Upper lobe of left lung (tissue), 6 donors: ENCODE measurements at regions not wholly inside any gene's neighbourhood (a gene's known extent, or its start where the extent isn't known, plus 50 kb on each side); places are given as distances from the start of the nearest gene placed in this dataset.
A peak's percentile ranks its signal among the peaks of the same experiment; 100 is the strongest.

ENCODE experiments used
- ATAC-seq, 2 donors: fragments of 200-7000 bp; cut with Tn5 transposase; one replicate each; pipeline ENCODE4 v1.9.1; 2022; ENCODE audit warnings: mild to moderate bottlenecking in 2 of 2, moderate library complexity in 2 of 2; ENCODE audit not compliant: low FRiP score in 2 of 2
- DNase-seq, 2 donors: peaks; one replicate each; pipeline ENCODE4 v3.0.0-alpha.2; 2019 to 2020
- H3K27ac ChIP-seq, 4 donors: fragments of 200-600 bp; sonication (generic); one replicate each; pipeline ENCODE4 v1.5.1; 2016 to 2019
- H3K27me3 ChIP-seq, 4 donors: fragments of 200-600 bp; sonication (generic); one replicate each; pipeline ENCODE4 v1.5.1; 2017 to 2019
- H3K36me3 ChIP-seq, 4 donors: fragments of 200-600 bp; sonication (generic); one replicate each; pipeline ENCODE4 v1.5.1; 2016 to 2019
- H3K4me1 ChIP-seq, 4 donors: fragments of 200-600 bp; sonication (generic); one replicate each; pipeline ENCODE4 v1.5.1; 2018 to 2019
- H3K4me3 ChIP-seq, 4 donors: fragments of 200-600 bp; sonication (generic); one replicate each; pipeline ENCODE4 v1.5.1; 2017 to 2019; ENCODE audit warnings: mild to moderate bottlenecking in 2 of 4, moderate library complexity in 1 of 4
- H3K9me3 ChIP-seq, 4 donors: fragments of 200-600 bp; sonication (generic); one replicate each; pipeline ENCODE4 v1.5.1; 2018 to 2019
- EP300 ChIP-seq, 4 donors: sonication (generic); formaldehyde crosslinking; IDR thresholded peaks; one replicate each; pipeline ENCODE4 v1.5.1; 2017; ENCODE audit warnings: antibody characterized with exemption in 4 of 4, control low read depth in 2 of 4
- POLR2A ChIP-seq, 4 donors: fragments of 450-650 bp; IDR thresholded peaks; one replicate each; pipeline ENCODE4 v1.5.1; 2016 to 2017; ENCODE audit warnings: antibody characterized with exemption in 4 of 4, mild to moderate bottlenecking in 2 of 4
- POLR2AphosphoS5 ChIP-seq, 2 donors: sonication (generic); formaldehyde crosslinking; IDR thresholded peaks; one replicate each; pipeline ENCODE4 v1.5.1; 2017; ENCODE audit warnings: antibody characterized with exemption in 2 of 2
- WGBS, 2 donors: methylation state at CpG; one replicate each; pipeline ENCODE4 v1.1.5; 2017 to 2018; 5-methylcytosine and 5-hydroxymethylcytosine counted together
- TF ChIP-seq, protein P1 (sequence below), 6 experiments: fragments of 450-650 bp in 4 of 6; fragments of 200-600 bp in 2 of 6; sonication (generic) in 2 of 6; IDR thresholded peaks; one replicate each; pipeline ENCODE4 v1.5.1; 2016 to 2019; ENCODE audit warnings: antibody characterized with exemption in 6 of 6
- donor health status: DM: no; HTN: no; CAD: no; lungs with moderate emphysema.
- donor health status: DM: no; HTN: yes; CAD: no; lungs with severe emphysema.

DNA sequence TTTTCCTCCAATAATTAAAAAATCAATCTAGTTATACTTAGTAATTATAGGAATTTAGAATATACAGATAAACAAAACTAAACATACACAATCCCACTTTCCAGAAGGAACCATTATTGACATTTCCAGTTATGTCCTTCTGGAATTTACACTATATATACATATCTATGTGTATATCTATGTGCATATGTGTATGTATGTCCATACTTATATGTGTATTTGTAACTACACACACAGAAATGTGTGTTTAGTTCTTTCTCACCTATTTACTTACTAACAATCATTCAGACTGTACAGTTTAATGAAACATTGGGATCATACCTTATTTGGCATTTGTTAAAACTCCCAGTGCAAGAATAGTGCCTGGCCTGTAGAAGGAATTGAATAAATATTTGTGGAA, 126.4 kb downstream of the FHIP1A start:
- ATAC-seq (no peak), DNase-seq (no peak)
- TF ChIP-seq POLR2AphosphoS5 (IDR thresholded peaks at IDR 0.05) (no peak), POLR2A (IDR thresholded peaks at IDR 0.05) (no peak), EP300 (IDR thresholded peaks at IDR 0.05) (no peak)
- TF ChIP-seq, protein P1, sequence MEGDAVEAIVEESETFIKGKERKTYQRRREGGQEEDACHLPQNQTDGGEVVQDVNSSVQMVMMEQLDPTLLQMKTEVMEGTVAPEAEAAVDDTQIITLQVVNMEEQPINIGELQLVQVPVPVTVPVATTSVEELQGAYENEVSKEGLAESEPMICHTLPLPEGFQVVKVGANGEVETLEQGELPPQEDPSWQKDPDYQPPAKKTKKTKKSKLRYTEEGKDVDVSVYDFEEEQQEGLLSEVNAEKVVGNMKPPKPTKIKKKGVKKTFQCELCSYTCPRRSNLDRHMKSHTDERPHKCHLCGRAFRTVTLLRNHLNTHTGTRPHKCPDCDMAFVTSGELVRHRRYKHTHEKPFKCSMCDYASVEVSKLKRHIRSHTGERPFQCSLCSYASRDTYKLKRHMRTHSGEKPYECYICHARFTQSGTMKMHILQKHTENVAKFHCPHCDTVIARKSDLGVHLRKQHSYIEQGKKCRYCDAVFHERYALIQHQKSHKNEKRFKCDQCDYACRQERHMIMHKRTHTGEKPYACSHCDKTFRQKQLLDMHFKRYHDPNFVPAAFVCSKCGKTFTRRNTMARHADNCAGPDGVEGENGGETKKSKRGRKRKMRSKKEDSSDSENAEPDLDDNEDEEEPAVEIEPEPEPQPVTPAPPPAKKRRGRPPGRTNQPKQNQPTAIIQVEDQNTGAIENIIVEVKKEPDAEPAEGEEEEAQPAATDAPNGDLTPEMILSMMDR (IDR thresholded peaks at IDR 0.05) = no peak

DNA sequence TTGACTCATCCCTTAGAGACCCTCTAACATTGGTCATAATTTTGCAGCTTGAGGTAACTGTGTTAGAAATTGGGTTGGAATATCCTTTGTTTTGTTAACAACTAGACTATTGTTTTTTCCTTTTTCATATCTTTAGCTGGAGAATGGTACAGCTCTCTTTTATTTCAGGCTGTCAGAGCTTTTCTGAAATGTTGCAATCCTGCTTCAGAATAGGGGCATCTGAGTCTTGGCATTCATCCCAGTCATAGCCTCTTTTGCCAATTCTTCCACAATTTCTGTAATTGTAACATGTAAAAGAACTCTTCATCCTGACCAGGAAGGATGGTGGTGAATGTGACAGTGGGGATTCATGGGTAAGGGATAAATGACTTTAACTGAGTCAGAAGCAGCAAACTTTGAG, 128.7 kb downstream of the FHIP1A start:
- Histone ChIP-seq H3K4me1 (peaks cover 0 to 9% (median 2%) of the 10 kb centered on the region in 4 donors), H3K9me3 (no peaks in the 10 kb centered on the region), H3K27me3 (no peaks in the 10 kb centered on the region), H3K36me3 (no peaks in the 10 kb centered on the region), H3K27ac (no peak overlapping the region), H3K4me3 (no peak overlapping the region)
- no peak for DNase-seq
- ATAC-seq = no peak
- no peak for TF ChIP-seq POLR2A (IDR thresholded peaks at IDR 0.05)
- no peak for TF ChIP-seq EP300 (IDR thresholded peaks at IDR 0.05)
- no peak for TF ChIP-seq POLR2AphosphoS5 (IDR thresholded peaks at IDR 0.05)
- TF ChIP-seq, protein P1 (IDR thresholded peaks at IDR 0.05) = no peak

More for the DNA sequence above, 126.4 kb downstream of the FHIP1A start:
- H3K4me3 ChIP-seq = no peak overlapping the region
- no peaks in the 10 kb centered on the region for H3K27me3 ChIP-seq
- H3K36me3 ChIP-seq = no peaks in the 10 kb centered on the region
- H3K27ac ChIP-seq = no peak overlapping the region
- H3K4me1 ChIP-seq = no peaks in the 10 kb centered on the region
- no peaks in the 10 kb centered on the region for H3K9me3 ChIP-seq

DNA sequence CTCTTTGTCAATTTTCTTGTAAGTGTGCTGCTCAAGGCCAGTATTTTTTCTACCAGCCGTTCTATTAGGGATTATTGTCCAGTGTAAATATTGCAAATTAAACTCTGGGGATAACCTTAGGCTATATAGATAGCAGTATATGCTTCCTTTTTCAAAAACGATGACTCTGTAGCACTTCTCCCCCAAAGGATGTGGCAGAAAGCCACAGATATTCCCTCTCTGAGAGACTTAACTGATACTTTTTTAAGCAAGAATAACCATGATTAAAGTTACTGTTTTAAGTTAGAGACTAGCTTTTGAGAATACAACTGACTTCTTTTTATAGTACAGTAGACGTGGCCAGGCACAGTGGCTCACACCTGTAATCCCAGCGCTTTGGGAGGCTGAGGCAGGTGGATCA, 130.0 kb downstream of the FHIP1A start:
- no peak overlapping the region for H3K4me3 ChIP-seq
- H3K9me3 ChIP-seq = no peaks in the 10 kb centered on the region
- H3K4me1 ChIP-seq = peaks cover 0 to 9% (median 2%) of the 10 kb centered on the region in 4 donors
- no peak for TF ChIP-seq EP300 (IDR thresholded peaks at IDR 0.05)
- H3K27me3 ChIP-seq = no peaks in the 10 kb centered on the region
- ATAC-seq (no peak), DNase-seq (no peak)
- H3K27ac ChIP-seq = no peak overlapping the region
- 78 to 80% methylated on average over 4 of the region's 4 CpGs for WGBS, 2 donors
- H3K36me3 ChIP-seq = no peaks in the 10 kb centered on the region

DNA sequence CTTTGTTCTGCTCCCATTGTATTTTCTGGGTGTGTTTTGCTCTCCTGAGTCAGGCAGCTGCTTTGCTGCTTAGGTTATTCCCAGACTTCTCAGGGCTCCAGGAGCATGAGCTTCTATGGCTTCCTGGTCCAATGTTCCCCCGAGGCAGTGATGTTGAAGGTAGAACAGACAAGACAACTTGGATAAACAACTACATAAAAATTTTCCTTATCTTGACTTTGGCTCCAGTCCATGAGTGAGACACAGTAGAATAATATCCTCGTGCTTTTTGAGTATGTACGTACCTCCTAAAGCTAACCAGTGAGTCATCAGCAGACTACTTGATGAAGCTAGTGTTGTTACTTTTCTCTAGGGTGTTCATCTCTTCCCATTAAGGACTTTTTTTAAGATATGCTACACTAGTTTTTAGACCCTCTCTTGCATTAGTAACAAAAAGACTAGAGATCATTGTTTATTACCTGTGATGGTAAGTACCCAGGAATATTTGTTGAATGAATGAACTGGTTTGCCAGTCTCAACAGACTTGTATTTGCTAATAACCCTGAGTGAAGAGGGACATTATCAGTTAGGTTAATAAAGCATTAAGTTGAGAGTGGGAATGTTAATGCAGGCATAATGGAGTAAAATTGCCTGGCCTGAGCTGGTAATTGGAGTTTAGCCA, 131.9 kb downstream of the FHIP1A start:
- TF ChIP-seq, protein P1 (IDR thresholded peaks at IDR 0.05) = no peak
- TF ChIP-seq EP300 (IDR thresholded peaks at IDR 0.05) = peak in 1 of 4 donors; percentile 22
- peak in 1 of 2 donors; percentile 65 for ATAC-seq
- no peaks in the 10 kb centered on the region for H3K27me3 ChIP-seq
- no peak overlapping the region for H3K27ac ChIP-seq
- no peaks in the 10 kb centered on the region for H3K36me3 ChIP-seq
- H3K4me1 ChIP-seq = peaks cover 0 to 9% (median 2%) of the 10 kb centered on the region in 4 donors
- H3K9me3 ChIP-seq = no peaks in the 10 kb centered on the region
- no peak for DNase-seq
- WGBS, 2 donors = 53 to 54% methylated on average over 3 of the region's 3 CpGs
- no peak overlapping the region for H3K4me3 ChIP-seq

DNA sequence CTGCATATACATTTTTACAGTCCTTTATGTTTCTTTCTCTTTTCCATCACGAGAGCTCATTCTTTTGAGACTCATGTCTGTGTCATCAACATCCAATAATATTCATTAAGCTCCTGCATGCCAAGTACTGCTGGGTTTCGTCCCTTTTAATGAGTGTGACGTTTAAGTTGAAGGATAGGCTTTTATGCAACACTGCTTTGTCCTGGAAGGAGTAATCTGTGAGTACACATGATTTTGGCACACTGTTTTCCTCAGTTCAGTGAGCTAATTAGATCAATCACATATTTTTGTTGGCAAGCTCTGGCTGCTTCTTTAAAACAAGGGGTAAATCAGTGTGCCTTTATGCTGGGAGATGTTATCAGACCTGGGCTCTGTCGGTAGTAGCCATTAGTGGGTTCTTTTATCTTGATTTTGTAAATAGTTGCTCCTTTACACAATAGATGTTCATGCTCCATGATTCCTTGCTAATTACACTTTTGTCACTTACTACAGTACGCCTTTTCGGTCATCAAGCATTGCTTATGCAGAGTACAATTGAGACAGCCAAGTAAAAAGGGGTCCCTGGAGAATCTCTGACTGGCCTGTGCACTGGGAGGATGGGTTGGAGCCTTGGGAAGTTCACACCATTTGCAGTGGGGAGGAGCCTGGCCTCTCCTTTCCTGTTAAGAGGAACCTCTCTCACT, 132.6 kb downstream of the FHIP1A start:
- TF ChIP-seq POLR2AphosphoS5 (IDR thresholded peaks at IDR 0.05) (no peak), POLR2A (IDR thresholded peaks at IDR 0.05) (no peak), EP300 (IDR thresholded peaks at IDR 0.05) (no peak)
- TF ChIP-seq, protein P1 (IDR thresholded peaks at IDR 0.05) = no peak
- Histone ChIP-seq H3K27me3 (no peaks in the 10 kb centered on the region), H3K36me3 (no peaks in the 10 kb centered on the region), H3K27ac (no peak overlapping the region), H3K4me3 (no peak overlapping the region), H3K4me1 (peaks cover 0 to 9% (median 2%) of the 10 kb centered on the region in 4 donors), H3K9me3 (no peaks in the 10 kb centered on the region)
- DNase-seq = no peak
- WGBS, 2 donors = 47 to 58% methylated on average over 6 of the region's 6 CpGs
- ATAC-seq = no peak
